Left hindlimb (tissue), 1 donor: ENCODE measurements at regions not wholly inside any gene's neighbourhood (a gene's known extent, or its start where the extent isn't known, plus 50 kb on each side); places are given as distances from the start of the nearest gene placed in this dataset.
"Not testable (repeated sequence)": the region's sequence is repeated elsewhere in the genome, so short reads cannot be mapped to it uniquely, and the experiment has no call there.

Experiments
- DNase-seq: peaks from one replicate; pipeline ENCODE4 v3.0.0-alpha.2; 2018

- no peak for DNase-seq
Measured at GRCh38 chr16:65829076-65829475, 537.4 kb upstream of the CDH5 start.

GRCh38 chr16:65828296-65828695, 538.2 kb upstream of the CDH5 start:
- DNase-seq, result no peak

GRCh38 chr16:65827231-65827630, 539.3 kb upstream of the CDH5 start:
- no peak for DNase-seq

GRCh38 chr16:65825191-65825856, 541.2 kb upstream of the CDH5 start:
- DNase-seq, result no peak

GRCh38 chr16:65822148-65822547, 544.3 kb upstream of the CDH5 start:
- DNase-seq, result no peak

GRCh38 chr16:65819136-65819898, 547.2 kb upstream of the CDH5 start:
- no peak for DNase-seq

GRCh38 chr16:65817799-65818198, 548.7 kb upstream of the CDH5 start:
- DNase-seq, result no peak

GRCh38 chr16:65817066-65817465, 549.4 kb upstream of the CDH5 start:
- DNase-seq, result no peak

GRCh38 chr16:65816556-65816955, 549.9 kb upstream of the CDH5 start:
- no peak for DNase-seq

GRCh38 chr16:65815707-65816106, 550.8 kb upstream of the CDH5 start:
- no peak for DNase-seq

- not testable (repeated sequence) for DNase-seq
Measured at GRCh38 chr16:65813879-65814278, 552.6 kb upstream of the CDH5 start.

- no peak for DNase-seq
Measured at GRCh38 chr16:65809627-65810026, 556.9 kb upstream of the CDH5 start.

- no peak for DNase-seq
Measured at GRCh38 chr16:65808790-65809189, 557.7 kb upstream of the CDH5 start.

GRCh38 chr16:65807858-65808257, 558.6 kb upstream of the CDH5 start:
- no peak for DNase-seq

GRCh38 chr16:65805704-65806103, 560.8 kb upstream of the CDH5 start:
- DNase-seq, result not testable (repeated sequence)

- no peak for DNase-seq
Measured at GRCh38 chr16:65796481-65796880, 570.0 kb upstream of the CDH5 start.

GRCh38 chr16:65794973-65795372, 571.5 kb upstream of the CDH5 start:
- DNase-seq, result no peak

- no peak for DNase-seq
Measured at GRCh38 chr16:65793781-65794180, 572.7 kb upstream of the CDH5 start.

GRCh38 chr16:65790768-65791167, 575.7 kb upstream of the CDH5 start:
- no peak for DNase-seq

GRCh38 chr16:65789161-65789945, 577.1 kb upstream of the CDH5 start:
- DNase-seq, result no peak

GRCh38 chr16:65788434-65789140, 577.9 kb upstream of the CDH5 start:
- no peak for DNase-seq

- no peak for DNase-seq
Measured at GRCh38 chr16:65787921-65788320, 578.6 kb upstream of the CDH5 start.

- DNase-seq, result peak; percentile 60
Measured at GRCh38 chr16:65786916-65787315, 579.6 kb upstream of the CDH5 start.
